GM18517 (cell line): ENCODE measurements at regions not wholly inside any gene's neighbourhood (a gene's known extent, or its start where the extent isn't known, plus 50 kb on each side); places are given as distances from the start of the nearest gene placed in this dataset.

Source experiments
- ATAC-seq: cut with Tn5 transposase; IDR thresholded peaks from one replicate; pipeline ENCODE4 v1.9.1; 2021; ENCODE audit warnings: mild to moderate bottlenecking, moderate library complexity; ENCODE audit not compliant: unreplicated experiment

GRCh38 chr7:131194070-131194865 is 133.4 kb upstream of the MKLN1 start:
- no peak for ATAC-seq

GRCh38 chr7:131196803-131197202 is 130.9 kb upstream of the MKLN1 start:
- ATAC-seq: no peak

GRCh38 chr7:131197920-131198615 is 129.6 kb upstream of the MKLN1 start:
- no peak for ATAC-seq

GRCh38 chr7:131202451-131202850 is 125.2 kb upstream of the MKLN1 start:
- ATAC-seq: no peak

DNA sequence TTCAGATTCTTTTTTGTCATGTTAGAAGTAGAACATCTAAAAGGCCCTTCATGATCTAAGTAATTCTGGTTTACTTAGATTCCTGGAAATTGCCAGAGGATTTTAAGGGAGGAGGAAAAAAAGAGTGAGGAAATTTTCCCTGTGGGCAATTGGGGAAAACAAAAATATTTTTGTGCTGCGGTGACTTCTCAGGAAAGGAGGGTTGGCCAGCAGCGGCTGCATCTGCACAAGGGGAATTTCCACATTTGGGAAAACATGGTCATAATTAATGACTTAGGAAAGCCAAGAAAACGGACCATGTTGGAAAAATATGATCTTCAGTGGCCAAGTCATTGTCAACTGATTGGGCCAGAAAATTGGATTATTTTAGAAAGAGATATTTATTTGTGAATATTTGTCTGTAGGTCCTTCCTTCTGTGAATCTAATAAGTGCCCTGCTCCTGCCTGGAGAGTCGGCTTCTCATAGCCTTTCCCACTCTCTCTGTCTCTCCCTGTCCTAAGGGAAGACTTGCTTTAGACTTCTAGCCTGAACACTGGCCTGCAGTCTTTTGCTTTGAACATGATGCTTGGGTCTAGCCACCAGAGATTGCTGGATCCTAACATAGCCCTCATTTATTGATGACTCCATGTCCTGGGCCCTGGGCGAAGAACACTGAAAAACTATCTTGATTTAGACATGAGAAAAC is 124.2 kb upstream of the MKLN1 start:
- no peak for ATAC-seq

GRCh38 chr7:131208777-131209176 is 118.9 kb upstream of the MKLN1 start:
- no peak for ATAC-seq

DNA sequence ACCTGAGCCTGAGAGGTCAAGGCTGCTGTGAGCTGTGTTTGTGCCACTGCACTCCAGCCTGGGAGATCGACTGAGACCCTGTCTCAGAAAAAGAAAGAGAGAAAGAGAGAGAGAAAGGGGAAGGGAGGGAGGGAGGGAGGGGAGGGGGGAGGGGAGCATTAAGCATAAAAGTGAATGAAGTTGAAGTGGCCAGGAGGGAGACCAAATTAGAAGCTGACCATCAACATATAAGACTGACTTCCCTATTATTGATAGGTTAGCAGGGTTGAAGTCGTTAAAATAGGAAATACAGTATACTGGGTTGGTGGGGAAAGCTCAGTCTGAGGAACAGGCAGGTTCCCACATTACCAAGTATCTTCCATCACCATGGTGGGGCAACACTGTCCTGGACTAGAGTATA is 117.1 kb upstream of the MKLN1 start:
- ATAC-seq: no peak

DNA sequence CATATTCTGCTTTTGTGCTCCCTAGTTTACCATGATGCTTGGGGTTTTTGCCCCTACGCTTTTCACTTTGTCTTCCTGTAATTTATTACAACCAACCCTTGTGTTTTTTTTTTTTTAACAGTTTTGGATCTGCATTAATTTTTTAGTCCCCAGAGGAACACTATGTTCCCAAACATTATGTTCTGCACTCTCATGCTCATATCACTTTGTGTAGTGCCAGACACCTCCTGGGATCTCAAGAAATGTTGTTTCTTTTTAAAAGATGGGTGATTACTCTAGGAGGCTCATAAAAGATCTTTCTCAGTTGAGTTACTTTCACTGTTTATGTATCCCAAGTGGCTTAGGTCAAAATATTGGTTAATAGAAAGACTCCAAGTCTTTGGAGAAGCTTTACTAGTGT is 116.2 kb upstream of the MKLN1 start:
- no peak for ATAC-seq

DNA sequence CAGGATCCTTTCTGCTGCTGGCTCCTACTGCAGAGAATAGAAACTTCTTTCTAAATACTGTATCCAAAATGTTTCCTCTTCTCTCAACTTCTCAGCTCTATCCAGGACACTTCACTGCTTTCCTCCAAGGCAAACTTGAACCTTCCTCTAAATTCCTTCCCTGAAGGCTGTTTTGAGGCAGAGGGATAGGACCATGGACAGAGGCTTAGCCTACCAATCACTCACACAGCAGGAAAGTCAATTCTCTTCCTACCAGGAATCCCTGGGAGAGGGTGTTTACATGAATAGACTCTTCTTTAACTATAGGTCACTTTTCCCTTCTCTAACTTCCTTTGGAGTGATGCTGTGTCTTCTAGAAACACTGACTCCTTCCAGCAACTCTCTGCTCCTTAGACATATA is 115.6 kb upstream of the MKLN1 start:
- ATAC-seq: no peak

- ATAC-seq: no peak
These were observed 108.9 kb upstream of the MKLN1 start for GRCh38 chr7:131218727-131219128.

DNA sequence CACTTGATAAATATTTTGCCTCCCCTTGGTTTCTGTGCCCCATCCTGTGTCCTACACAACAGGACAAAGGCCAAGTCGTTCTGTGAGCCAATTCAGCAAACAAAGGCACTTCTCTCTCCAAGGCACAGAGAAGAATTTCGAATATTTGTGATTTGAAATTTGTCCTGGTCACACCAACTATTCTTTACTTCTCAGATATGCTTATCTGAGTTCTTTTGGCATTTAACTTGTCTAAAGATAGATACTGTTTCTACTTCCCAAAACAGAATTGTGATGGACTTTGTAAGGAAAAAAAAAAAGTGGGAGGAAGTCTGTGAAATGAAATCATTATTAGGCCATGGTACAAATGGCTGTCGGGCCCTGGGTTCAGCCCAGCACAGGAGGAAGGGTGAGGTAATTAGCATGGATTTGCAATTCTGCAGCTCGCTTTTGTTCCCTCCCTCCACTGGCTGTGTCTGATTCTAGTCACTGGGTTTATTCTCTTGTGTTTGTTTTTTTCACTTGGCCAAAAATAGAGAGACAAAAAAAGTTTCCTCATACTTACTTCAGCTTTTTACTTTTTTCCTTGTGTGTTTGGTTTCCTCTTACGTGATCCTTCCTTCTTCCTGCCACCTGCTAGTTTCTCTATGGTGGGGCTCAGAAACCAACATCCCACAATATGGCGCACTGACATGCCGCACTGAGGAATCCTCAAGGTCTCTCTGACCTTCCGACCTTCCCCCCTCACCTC is 108.2 kb upstream of the MKLN1 start:
- no peak for ATAC-seq

- no peak for ATAC-seq
These were observed 106.6 kb upstream of the MKLN1 start for GRCh38 chr7:131221061-131221460.

GRCh38 chr7:131222171-131222570 is 105.5 kb upstream of the MKLN1 start:
- no peak for ATAC-seq

- ATAC-seq: no peak
These were observed 104.5 kb upstream of the MKLN1 start for GRCh38 chr7:131223151-131223550.

DNA sequence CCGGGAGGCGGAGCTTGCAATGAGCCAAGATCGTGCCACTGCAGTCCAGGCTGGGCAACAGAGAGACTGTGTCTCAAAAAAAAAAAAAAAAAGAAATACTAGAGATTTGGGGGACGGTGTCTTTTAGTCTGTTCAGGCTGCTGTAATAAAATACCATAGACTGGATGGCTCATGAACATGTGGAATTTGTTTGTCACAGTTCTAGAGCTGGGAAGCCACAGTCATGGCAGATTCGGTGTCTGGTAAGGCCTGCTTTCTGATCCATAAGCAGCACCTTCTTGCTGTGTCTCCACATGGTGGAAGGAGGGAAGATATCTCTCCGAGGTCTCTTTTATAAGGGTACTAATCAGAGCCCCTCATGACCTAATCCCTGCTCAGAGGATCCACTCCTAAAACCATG is 102.7 kb upstream of the MKLN1 start:
- no peak for ATAC-seq

GRCh38 chr7:131225619-131226513 is 101.8 kb upstream of the MKLN1 start:
- ATAC-seq: no peak

DNA sequence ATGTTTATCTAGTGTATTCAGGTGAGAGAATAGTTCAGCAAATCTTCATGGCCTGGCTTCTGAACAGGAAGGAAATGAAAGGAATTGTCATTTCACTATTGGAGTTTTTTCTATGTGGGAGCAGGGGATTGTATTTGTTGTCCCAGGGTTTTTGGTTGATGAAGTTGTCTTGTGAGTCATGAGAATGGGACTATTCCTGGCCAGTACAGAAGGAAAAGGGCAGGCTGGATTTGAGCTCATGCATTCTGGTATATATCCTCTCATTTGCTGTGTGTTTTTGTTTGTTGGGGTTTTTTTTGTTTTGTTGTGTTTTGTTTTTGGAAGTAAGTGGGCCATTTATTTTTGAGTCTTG is 101.2 kb upstream of the MKLN1 start:
- no peak for ATAC-seq

GRCh38 chr7:131231381-131232220 is 96.1 kb upstream of the MKLN1 start:
- ATAC-seq: peak; percentile 85

DNA sequence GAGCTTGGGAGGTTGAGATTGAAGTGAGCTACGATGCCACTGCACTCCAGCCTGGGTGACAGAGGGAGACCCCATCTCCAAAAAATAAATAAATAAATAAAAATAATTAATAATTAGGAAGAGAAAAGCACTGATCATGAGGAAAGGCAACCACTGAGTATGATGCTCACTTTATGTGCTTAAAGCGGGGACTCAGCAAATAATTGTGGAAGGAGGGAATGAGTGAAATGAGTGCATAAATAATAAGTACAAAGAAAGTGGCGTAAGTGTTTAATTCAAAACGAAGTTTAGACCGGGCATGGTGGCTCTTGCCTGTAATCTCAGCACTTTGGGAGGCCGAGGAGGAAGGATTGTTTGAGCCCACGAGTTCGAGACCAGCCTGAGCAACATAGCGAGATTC is 94.9 kb upstream of the MKLN1 start:
- ATAC-seq: no peak
